HG03520 (cell line): ENCODE measurements at regions not wholly inside any gene's neighbourhood (a gene's known extent, or its start where the extent isn't known, plus 50 kb on each side); places are given as distances from the start of the nearest gene placed in this dataset.
A peak's percentile ranks its signal among the peaks of the same experiment; 100 is the strongest.

ENCODE experiments used
- ATAC-seq: cut with Tn5 transposase; IDR thresholded peaks from one replicate; pipeline ENCODE4 v1.9.1; 2021; ENCODE audit warnings: mild to moderate bottlenecking, moderate library complexity; ENCODE audit not compliant: unreplicated experiment

DNA sequence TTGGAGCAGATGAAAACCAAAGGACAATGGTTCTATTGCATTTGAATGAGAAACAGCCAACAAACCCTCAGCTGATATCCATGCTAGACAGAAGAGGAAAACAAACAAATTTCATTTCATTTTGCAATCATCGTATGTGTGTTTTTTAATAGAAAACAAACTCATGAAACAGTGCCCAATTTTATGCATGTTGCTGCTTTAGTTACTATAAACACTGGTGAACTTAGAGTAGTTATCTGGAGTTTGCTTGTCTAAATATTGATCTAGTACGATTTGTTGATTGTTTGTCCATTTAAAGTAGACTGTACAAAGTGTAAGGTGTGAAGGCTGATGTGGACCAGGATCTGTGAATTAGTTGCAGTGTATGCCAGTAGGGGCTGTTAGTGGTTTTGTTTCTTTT lies 166.6 kb downstream of the KITLG start:
- no peak for ATAC-seq

DNA sequence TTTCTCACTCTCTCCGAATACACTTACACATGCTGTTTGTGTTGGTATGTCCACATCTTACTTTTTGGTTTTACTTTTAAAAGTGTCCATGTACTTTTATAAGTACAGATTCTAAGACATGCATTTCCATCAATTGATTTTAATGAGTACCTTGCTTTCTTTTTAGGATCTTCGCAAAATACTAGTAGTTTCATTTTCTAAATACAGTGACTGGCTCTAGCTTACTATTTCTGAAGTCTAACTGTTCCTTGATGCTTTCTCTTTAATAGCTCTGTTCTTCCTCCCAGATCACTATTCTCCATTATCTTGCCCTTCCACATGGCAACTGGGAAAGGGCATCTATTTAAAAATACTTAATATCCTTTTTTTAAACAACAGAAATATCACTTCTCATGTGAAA lies 164.1 kb downstream of the KITLG start:
- no peak for ATAC-seq

DNA sequence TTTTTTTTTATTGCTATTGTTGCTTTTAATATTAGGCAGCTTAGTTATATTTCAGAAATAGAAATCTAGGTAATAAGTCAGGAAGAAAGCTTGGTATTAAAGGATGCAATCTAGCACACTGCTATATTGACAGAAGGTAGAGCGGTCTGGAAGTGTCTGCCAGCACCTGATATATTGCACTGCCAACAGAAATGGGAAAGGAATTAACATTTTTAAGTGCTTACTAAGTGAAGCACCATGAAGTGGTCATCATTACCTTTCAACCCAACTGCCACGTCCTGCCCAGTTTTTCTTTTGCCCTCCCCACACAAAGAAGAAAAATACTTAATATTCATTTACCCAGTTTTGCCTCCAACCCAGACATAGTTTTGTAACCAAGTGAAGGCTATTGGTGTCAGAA lies 163.5 kb downstream of the KITLG start:
- no peak for ATAC-seq

DNA sequence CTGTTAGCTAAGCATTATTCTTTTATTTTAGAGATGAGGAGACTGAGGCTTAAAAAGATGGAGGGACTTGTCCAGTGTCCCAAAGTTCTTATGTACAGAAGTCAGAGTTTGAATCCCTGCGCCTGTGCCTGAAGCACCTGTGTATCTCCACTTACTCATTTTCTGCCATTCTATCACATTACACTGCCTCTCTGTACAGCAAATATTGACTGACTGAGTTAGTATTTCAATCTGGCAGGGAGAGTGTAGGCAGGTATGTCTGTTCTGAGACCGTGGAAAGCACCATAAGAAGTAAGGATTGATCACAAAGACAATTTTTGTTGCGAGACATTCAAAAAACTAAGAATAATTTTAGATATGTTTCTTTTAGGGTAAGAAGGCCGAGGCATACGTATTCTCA lies 162.7 kb downstream of the KITLG start:
- no peak for ATAC-seq

DNA sequence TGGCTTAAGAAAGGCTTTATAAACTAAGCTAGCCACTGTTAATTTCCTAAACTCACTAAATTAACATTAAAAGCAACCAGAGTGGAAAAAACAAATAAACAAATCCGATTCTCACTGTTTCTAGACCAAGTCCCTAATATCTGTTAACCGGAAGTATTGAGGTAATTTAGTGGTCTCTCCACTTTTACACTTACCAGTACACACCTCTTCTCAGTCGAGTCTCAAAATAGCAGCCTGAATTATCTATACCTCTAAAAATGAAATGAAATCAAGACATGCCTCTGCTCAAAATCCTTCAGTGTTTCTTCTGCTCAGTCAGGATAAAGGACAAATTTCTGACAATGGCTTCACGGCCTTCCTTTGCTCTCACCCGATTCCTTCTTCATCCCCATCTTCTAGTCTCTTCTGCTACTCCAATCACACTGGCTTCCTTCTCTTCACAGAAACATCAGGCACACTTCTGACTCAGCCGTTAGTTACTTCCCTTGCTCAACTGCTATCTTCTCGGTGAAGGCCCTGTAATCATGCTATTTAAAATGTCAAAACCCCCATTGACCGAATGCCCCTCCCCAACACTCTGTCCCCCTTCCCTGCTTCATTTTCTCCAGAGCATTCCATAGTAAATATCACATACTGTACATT lies 161.3 kb downstream of the KITLG start:
- ATAC-seq: no peak

DNA sequence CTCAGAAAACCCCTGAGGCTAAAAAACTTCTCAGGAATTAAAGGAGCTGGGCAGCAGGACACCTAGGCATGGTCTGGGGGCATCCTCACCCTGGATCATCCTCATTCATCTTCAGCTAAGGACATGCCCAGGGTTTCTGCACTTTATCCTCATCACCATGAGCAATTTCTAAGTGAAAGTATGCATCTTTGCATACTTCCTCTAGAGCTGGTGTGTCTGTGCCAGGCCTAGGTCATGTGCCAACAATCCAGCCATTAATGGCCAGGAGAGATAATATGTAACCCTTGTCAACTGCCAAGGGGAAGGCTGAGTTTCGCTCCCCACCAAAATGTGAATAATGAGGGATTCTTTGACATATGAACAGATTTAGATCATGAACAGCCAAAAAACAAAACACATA lies 160.5 kb downstream of the KITLG start:
- ATAC-seq: no peak

DNA sequence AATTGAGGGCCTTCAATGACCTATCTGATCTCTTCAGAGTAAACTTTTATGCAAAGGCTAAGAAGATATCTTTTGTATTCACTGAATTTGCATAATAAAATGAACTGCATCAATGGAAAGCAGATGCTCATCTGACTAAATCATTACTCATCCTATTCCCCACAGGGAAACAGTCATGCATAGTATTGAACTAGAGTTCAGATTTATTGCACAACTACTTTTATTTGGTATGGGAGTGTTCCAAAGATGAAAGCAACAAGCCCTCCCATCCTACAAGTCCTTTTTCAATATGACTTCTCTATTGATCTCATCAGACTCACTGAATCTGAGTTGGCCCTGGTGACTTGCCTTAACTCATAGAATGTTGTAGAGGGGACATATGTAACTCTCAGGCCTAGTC lies 159.8 kb downstream of the KITLG start:
- ATAC-seq: no peak

DNA sequence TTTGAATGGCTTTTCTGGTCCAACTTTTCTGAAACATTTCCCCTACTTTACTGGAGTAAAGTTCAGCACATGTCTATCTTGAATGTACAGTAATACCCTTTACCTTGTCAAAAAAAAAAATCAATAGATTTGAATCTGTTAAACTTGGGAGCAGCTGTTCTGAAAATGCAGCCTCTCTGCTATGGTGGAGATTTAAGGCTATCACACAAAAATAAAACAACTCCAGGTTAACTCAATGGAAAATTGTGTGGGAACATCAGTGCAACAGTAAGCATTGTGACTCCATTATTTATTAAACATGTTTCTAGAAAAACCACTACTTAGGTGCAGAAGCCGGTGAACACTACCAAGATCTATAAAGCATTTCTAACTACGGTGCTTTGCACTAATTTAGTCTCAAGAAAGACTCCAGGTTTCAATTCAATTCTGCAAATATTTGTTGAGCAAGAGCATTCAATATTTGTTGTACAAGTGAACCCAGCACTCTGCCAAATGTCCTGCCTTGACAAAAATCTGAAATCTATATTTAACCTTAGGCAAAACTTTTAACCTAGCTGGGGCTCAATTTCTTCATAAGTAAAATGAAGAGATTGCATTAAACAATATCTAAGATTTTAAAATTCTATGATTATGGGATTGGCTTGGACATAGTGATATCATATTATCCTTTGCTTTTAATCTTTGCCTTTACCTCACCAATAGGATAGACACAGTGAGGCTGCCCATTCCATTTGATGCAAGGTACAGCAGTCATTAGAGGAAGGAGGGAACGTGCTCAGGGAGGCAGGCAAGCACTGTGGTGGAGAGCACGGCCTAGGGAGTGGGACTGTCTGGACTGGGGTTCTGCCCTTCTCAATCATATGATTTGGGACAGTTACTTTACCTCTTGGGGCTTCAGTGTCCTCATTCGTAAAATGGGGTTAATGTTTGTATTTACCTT lies 155.2 kb downstream of the KITLG start:
- ATAC-seq: no peak

DNA sequence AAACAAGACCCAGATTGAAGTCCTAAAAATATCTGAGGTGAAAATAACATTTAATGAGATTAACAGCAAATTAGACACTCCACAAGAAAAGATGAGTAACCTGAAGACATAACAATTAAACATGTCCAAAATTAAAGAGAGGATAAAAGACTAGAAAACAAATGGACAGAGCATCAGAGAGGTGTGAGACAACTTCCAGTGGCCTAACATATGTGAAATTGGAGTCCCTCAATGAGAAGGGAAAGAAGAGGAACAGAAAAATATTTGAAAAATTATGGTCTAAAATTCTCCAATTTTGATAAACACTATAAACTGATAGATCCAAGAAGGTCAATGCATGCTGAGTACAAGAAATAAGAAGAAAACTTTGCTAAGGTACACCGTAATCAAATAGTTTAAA lies 151.9 kb downstream of the KITLG start:
- ATAC-seq: no peak

DNA sequence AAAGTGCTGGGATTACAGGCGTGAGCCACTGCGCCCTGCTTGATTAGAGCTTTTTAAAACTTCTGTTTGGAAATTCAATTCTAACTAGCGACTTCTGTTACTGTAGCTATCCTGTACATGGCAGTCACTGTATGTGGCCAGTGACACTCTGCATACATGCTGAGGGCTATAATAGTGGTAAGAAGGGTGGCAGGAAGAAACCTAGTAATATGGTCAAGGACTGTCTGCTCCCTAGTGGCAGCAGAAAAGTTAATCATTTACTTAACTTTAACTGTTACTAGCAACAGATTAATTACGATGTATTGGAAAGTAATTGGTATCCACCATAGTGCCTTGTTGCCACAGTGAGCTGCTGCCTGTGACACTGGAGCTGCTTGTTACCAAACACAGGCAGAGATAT lies 149.0 kb downstream of the KITLG start:
- no peak for ATAC-seq

DNA sequence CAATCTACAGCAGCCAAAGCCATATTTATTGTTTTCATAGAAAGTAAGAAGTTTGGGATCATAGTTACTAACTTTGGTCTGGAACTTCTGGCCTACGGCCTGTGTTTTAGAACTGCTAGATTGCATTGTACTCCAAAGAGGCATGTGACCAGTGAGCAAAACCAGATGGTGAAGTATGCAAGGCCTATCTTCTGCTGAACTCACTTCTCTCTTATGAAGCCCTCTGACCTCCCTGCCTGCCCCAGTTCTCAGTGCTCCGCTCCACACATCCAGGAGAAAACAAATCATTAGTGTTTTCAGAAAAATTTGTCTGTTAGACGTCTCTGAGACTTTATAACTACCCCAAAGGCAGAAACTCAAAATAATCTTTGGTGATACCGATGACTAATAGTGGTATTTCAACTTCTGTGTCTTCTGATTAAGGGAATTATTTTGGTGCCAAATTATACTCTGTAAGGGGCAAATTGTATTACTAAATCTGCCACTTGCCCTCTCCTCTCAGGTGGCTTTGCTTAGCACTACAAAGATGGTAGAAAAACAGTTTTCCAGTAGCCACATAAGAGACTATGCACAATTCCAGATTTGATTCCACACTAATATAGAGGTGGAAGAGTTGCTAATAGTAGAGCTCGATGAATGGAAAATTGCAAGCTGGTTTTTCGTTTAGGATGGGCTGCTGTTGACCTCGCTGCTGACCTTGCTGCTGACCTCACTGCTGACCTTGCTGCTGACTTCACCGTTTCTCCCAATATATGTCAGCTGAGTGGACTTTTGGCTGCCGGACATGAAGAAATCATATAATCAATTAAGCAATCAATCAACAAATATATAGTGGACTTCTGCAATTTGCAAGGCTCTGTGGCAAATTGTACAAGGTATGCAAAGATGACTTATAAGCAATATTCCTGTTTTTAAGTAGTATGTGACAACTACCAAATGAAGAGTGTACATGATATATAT lies 147.5 kb downstream of the KITLG start:
- no peak for ATAC-seq

DNA sequence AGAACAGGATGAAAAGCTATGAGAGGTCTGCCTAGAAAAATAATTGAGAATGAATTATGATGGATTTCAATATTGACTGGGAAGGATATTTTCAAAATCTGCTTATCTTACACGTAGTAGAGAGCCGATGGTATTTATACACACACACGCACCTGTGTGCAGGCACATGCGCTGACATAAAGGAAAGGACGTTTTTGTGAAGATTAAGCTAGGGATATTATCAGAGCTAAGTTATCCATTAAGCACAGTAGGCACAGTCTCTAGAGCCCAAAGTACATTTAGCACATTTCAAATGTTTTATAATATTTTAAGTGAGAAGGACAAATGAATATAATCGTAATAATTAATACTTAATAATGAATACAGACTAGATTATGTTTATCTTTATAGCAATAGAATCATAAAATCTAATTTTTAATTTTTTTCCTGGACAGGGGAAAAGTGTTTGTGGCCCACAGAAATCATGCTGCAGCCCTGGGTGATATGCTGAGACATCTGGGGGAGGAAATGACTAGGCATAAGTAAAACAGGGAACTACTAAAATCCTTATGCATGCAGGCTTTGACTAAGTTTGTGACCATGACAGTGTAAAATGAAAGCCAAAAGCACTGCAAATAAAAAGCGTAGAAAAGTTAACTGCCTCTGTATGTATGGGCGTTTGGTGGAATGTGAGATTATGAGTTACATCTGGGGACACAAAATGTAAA lies 146.1 kb downstream of the KITLG start:
- ATAC-seq: peak; percentile 88

DNA sequence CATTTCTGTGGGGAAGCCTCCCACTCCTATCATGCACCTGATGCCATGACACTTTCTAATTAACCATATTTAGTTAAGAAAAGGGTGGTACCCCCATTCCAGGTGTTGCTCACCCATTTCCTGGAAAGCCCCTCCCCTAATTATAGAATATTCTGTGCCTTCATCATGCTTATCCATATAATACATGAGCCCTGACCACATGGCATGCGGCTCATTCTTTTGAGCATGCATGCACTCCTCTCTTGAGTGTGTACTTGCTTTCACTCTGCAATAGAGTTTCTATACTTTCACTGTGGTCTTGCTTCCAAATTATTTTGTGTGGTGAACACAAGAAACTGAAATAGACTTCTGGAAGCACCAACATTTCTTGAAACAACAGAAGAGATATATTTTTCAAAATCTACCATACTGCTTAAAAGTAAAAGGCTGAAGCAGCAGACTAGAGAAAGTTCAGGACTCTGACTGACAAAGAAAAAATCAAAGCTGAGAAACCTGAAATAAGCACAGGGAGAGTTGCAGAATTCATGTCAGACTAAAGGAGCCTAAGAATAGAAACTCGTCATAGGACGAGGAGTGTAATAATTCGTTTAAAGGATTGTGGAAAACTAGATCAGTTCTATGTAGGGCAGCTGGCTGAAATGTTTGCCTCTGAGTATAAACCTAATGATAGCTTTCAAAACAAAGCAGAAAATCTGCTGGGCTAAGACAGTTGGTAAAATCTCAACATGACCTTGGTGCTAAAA lies 144.8 kb downstream of the KITLG start:
- no peak for ATAC-seq

DNA sequence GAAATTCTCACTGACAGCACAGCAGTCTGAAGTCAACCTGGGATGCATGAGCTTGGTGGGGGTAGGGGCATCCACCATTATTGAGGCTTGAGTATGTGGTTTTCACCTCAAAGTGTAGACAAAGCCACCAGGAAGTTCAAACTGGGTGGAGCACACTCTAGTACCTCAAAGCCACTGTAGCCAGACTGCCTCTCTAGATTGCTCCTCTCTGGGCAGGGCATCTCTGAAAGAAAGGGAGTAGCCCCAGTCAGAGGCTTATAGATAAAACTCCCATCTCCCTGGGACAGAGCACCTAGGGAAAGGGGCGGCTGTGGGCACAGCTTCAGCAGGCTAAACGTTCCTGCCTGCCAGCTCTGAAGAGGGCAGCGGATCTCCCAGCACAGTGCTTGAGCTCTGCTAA lies 143.0 kb downstream of the KITLG start:
- ATAC-seq: no peak
